ENCODE measurements at regions not wholly inside any gene's neighbourhood (a gene's known extent, or its start where the extent isn't known, plus 50 kb on each side); places are given as distances from the start of the nearest gene placed in this dataset.

DNA sequence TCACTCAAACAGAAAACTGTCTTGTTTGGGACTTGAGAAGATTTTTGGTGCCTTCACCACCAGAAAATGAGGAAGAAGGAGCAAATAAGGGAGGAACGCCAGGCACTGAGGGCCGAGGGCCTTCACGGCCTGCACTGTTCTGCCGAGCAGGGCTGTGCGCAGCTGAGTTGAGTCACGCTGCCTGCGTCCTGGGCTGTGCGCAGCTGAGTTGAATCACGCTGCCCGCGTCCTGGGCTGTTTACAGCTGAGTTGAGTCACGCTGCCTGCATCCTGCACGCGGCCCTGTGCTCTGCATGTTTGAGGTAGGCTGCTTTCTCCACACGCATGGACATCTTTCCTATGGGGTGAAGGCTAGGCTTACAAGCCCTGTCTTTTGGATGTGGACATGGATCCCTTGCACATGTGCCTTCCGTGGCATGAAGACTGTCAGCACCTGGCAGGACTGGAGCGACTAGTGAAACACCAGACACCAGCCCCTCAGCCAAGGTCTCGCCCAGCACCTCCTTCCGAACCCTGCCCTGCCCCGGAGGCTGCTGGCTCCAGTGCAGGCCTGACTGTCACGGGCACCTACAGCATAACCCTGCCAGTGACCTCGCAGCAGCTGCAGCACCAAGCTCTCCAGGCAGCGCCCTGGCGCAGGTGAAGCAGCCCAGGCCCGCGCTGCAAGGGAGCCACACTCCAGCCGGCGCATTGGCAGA is 96.7 kb downstream of the HTR5A start:
- peak overlapping the region; percentile 56 for H3K27ac ChIP-seq
- TF ChIP-seq, protein P1, sequence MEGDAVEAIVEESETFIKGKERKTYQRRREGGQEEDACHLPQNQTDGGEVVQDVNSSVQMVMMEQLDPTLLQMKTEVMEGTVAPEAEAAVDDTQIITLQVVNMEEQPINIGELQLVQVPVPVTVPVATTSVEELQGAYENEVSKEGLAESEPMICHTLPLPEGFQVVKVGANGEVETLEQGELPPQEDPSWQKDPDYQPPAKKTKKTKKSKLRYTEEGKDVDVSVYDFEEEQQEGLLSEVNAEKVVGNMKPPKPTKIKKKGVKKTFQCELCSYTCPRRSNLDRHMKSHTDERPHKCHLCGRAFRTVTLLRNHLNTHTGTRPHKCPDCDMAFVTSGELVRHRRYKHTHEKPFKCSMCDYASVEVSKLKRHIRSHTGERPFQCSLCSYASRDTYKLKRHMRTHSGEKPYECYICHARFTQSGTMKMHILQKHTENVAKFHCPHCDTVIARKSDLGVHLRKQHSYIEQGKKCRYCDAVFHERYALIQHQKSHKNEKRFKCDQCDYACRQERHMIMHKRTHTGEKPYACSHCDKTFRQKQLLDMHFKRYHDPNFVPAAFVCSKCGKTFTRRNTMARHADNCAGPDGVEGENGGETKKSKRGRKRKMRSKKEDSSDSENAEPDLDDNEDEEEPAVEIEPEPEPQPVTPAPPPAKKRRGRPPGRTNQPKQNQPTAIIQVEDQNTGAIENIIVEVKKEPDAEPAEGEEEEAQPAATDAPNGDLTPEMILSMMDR (conservative IDR thresholded peaks at IDR 0.05) = no peak
- peak; percentile 40; the same call in 1 of the 2 replicates for TF ChIP-seq ZFX (IDR thresholded peaks at IDR 0.05)

DNA sequence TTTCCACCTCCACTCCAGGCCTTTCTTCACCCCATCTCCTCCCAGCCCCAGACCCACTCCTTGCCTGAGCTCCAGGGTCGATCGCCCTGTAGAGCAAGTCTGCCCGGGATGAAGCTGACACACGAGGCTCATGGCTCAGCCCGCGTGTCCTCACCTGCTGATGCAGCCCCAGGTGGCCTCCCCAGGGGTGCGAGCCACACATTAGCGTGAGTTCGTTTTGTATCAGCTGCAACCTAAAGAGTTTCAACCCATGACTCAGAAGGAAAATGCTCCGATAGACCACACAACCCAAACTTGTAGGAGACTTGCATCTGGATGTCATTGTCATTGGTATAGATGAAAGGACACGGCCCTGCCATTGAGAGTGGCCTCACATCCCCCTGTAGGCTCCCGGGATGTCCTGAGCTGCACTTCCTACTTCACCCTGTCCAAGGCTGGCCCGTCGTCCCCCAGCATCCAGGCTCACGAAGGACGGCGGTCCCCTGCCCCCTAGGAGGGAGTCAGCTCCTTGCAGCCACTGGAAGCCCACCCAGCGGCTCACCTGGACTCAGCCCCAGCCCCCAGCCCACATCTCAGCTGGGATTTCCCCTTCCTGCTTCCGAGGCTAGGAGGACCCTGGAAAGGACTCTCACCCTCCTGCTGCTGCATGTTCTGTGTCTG is 97.7 kb downstream of the HTR5A start:
- no peak for TF ChIP-seq ZFX (IDR thresholded peaks at IDR 0.05)
- TF ChIP-seq, protein P1 (conservative IDR thresholded peaks at IDR 0.05) = no peak
- H3K27ac ChIP-seq = no peak overlapping the region

DNA sequence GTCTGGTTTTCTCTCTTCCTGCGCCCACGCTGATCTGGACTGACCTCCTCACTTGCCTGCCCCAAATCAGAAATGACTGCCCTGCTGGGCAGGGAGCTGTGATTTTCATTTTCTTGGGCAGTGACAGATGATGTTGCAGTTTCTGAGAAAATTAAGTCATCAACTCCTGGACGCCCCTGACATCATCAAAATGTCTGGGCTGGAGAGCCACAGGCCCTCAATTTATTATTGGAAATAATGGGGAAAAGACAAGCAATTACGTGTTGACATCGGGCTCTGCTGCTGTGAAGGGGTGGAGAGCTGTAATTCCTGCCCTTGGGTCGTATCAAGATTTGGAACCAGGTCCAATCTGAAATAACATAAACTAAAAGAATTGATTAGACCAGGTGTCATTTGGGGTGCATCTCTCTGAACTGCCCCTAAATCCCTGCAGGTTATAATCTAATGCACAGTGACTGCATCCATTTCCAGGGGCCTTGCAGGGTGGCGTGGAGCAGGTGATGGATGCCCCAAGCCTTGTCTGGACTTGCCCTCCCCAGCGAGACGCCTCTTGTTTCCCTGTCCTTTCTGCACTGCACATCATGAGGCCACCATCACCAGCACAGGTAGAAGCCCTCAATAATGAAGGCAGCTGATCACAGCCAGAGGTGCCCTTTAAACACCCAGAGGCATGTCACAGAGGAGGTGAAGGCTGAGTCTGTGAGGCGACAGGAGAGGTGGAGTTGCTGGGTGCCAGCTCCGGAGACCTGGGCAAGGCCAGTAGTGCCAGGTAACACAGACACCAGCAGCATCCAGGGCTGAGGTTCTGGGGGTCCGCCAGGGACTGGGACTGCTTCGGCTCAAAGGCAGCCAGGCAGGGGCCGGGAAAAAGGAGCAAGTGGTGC is 98.7 kb downstream of the HTR5A start:
- TF ChIP-seq ZFX (IDR thresholded peaks at IDR 0.05) = no peak
- TF ChIP-seq, protein P1 (conservative IDR thresholded peaks at IDR 0.05) = no peak
- H3K27ac ChIP-seq = no peak overlapping the region; the same call in 1 of the 2 replicates

DNA sequence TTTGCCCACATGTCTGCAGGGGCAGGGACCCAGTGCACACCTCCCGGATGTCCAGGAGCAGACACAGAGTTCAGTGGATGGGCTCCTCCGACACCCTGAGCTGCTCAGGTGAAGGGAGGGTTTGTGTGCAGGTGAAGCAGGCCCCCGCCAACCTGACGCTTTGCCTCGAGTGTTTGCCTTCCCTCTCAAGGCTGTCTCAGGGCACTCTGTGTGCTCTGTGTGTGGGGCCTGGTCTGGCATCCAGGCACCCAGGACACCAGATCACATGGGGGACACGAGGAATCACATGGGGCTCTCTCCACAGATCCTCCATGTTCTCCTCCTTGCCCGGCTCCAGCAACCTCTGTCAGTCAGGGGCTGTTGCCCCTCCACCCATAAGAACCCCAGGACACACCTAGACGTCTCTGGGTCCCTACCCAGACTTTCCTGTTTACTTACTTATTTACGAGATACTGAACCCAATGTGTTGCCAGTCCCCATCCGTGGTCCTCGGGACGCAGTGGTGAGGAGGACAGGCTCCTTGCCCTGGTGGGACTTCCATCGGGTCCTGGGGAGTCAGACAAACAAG is 99.5 kb downstream of the HTR5A start:
- no peak overlapping the region; the same call in 1 of the 2 replicates for H3K27ac ChIP-seq
- TF ChIP-seq, protein P1 (conservative IDR thresholded peaks at IDR 0.05) = no peak
- no peak for TF ChIP-seq ZFX (IDR thresholded peaks at IDR 0.05)

DNA sequence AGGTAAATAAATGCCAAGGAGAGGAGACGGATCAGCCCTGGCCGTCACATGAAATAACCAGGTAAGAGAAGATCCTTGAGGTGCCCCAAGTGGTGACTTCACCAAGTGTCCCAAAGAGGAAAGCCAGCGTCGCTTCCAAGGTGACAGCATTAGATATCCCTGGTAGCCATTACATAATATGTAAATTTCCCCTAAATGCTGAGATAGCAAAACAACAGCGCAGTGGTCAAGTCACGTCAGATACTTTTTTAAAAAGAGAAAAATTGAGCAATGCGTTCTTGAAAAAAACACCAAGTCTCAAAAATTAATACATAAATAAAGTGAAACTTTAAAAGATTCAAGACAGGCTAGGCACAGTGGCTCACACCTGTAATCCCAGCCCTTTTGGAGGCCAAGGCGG is 100.2 kb downstream of the HTR5A start:
- no peak overlapping the region for H3K27ac ChIP-seq
- TF ChIP-seq, protein P1 (conservative IDR thresholded peaks at IDR 0.05) = no peak
- no peak for TF ChIP-seq ZFX (IDR thresholded peaks at IDR 0.05)

DNA sequence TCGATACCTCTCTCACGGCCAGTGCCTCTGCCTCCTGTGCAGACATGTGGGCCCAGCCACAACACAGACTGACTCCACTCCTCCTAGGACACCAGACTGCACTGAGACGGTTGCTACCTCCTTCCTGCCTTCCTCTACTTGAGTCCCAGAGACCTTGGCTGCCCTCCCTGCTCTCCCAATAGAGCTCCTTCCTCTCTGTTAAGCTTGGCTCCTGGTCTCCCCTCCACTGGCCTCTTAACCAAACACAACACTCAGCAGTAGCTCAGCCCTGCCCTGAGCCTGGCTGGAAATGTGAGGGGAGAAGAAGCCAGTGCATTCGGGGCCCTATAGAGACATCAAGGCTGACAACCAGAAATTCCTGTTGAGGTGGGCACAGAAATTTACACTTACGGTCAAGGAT is 102.0 kb downstream of the HTR5A start:
- TF ChIP-seq ZFX (IDR thresholded peaks at IDR 0.05) = no peak
- TF ChIP-seq, protein P1 (conservative IDR thresholded peaks at IDR 0.05) = no peak

More for the DNA sequence above, 102.0 kb downstream of the HTR5A start:
- no peak overlapping the region for H3K27ac ChIP-seq
